CD14-positive monocyte (primary cell): ENCODE measurements at regions not wholly inside any gene's neighbourhood (a gene's known extent, or its start where the extent isn't known, plus 50 kb on each side); places are given as distances from the start of the nearest gene placed in this dataset.

Source experiments
- DNase-seq, 3 donors: peaks; one replicate each; pipeline ENCODE4 v3.0.0-alpha.2; 2011 to 2022
- H2AFZ ChIP-seq: 2 replicates; pipeline ENCODE4 v1.6.0; 2012; ENCODE audit warnings: mild to moderate bottlenecking, low read depth, low read length, inconsistent platforms; ENCODE audit not compliant: insufficient read depth, poor library complexity, severe bottlenecking
- H3K27ac ChIP-seq, 2 donors: 1 replicate in 1 of 2; 2 replicates in 1 of 2; pipeline ENCODE4 v1.5.1; 2012 to 2013; ENCODE audit warnings: low read length in 2 of 2, control low read depth in 1 of 2, inconsistent platforms in 1 of 2, low read depth in 1 of 2, mild to moderate bottlenecking in 1 of 2
- H3K27me3 ChIP-seq, 2 donors: one replicate each; pipeline versions ENCODE4 v1.6.0 to v1.6.1; 2011 to 2013; ENCODE audit warnings: low read length in 2 of 2; ENCODE audit not compliant: control insufficient read depth in 2 of 2, insufficient read depth in 2 of 2
- H3K36me3 ChIP-seq, 2 donors: replicated peaks in 1 of 2; 1 replicate in 1 of 2; 2 replicates in 1 of 2; pipeline versions ENCODE4 v1.5.1 to v1.6.1; 2012 to 2013; ENCODE audit warnings: low read length in 2 of 2, control low read depth in 1 of 2, inconsistent platforms in 1 of 2, mild to moderate bottlenecking in 1 of 2; ENCODE audit not compliant: insufficient read depth in 2 of 2, control insufficient read depth in 1 of 2
- H3K4me1 ChIP-seq, 2 donors: 1 replicate in 1 of 2; 2 replicates in 1 of 2; pipeline versions ENCODE4 v1.5.1 to v1.6.1; 2012 to 2013; ENCODE audit warnings: low read length in 2 of 2, control low read depth in 1 of 2, inconsistent platforms in 1 of 2, mild to moderate bottlenecking in 1 of 2, moderate library complexity in 1 of 2; ENCODE audit not compliant: insufficient read depth in 2 of 2, control insufficient read depth in 1 of 2
- H3K4me2 ChIP-seq: replicated peaks from 2 replicates; pipeline ENCODE3; 2012; ENCODE audit warnings: low read length, moderate library complexity, mild to moderate bottlenecking; ENCODE audit not compliant: poor library complexity, severe bottlenecking; ENCODE audit errors: extremely low read depth
- H3K4me3 ChIP-seq, 3 experiments: fragments of 200-600 bp in 1 of 3; sonication (generic) in 1 of 3; replicated peaks in 1 of 3; 1 replicate in 2 of 3; 2 replicates in 1 of 3; pipeline ENCODE4 v1.5.1; 2011 to 2013; ENCODE audit warnings: low read length in 3 of 3, mild to moderate bottlenecking in 3 of 3, control low read depth in 2 of 3, low read depth in 2 of 3, inconsistent platforms in 1 of 3, moderate library complexity in 1 of 3
- H3K79me2 ChIP-seq: 2 replicates; pipeline ENCODE4 v1.6.0; 2012; ENCODE audit warnings: mild to moderate bottlenecking, control low read depth, inconsistent platforms, low read length, moderate library complexity; ENCODE audit not compliant: insufficient read depth
- H3K9ac ChIP-seq: 2 replicates; pipeline ENCODE4 v1.6.0; 2017; ENCODE audit warnings: low read length, mild to moderate bottlenecking; ENCODE audit not compliant: insufficient read depth, poor library complexity, severe bottlenecking
- H3K9me3 ChIP-seq, 2 donors: replicated peaks in 1 of 2; 1 replicate in 1 of 2; 2 replicates in 1 of 2; pipeline versions ENCODE4 v1.5.1 to v1.6.1; 2012 to 2013; ENCODE audit warnings: low read length in 2 of 2, control low read depth in 1 of 2; ENCODE audit not compliant: control insufficient read depth in 1 of 2, insufficient read depth in 1 of 2
- H4K20me1 ChIP-seq: 2 replicates; pipeline ENCODE4 v1.6.0; 2012; ENCODE audit warnings: mild to moderate bottlenecking, low read length, control low read depth, moderate library complexity; ENCODE audit not compliant: insufficient read depth
- H3K27ac Mint-ChIP-seq, 7 donors: one replicate each; pipeline ENCODE4 v1.8.0; 2020; ENCODE audit warnings: mild to moderate bottlenecking in 7 of 7, mixed read lengths in 7 of 7, moderate library complexity in 6 of 7, inconsistent platforms in 2 of 7
- H3K27me3 Mint-ChIP-seq, 3 donors: one replicate each; pipeline ENCODE4 v1.8.0; 2021 to 2022; ENCODE audit warnings: low read depth in 3 of 3, mild to moderate bottlenecking in 3 of 3, mixed read lengths in 3 of 3, moderate library complexity in 3 of 3, inconsistent platforms in 1 of 3
- H3K36me3 Mint-ChIP-seq, 2 donors: one replicate each; pipeline ENCODE4 v1.8.0; 2020; ENCODE audit warnings: mixed read lengths in 2 of 2, inconsistent platforms in 1 of 2, mild to moderate bottlenecking in 1 of 2
- H3K4me1 Mint-ChIP-seq: one replicate; pipeline ENCODE4 v1.8.0; 2020; ENCODE audit warnings: mild to moderate bottlenecking, mixed read lengths
- H3K4me3 Mint-ChIP-seq, 2 donors: one replicate each; pipeline ENCODE4 v1.8.0; 2020; ENCODE audit warnings: mild to moderate bottlenecking in 2 of 2, mixed read lengths in 2 of 2, moderate library complexity in 1 of 2
- H3K9me3 Mint-ChIP-seq, 7 donors: one replicate each; pipeline ENCODE4 v1.8.0; 2020 to 2022; ENCODE audit warnings: mixed read lengths in 7 of 7, mild to moderate bottlenecking in 6 of 7, moderate library complexity in 6 of 7, inconsistent platforms in 2 of 7
- WGBS: methylation state at CpG from one replicate; pipeline ENCODE4 v1.1.5; 2013; ENCODE audit warnings: missing lambda C conversion rate; ENCODE audit not compliant: insufficient coverage; 5-methylcytosine and 5-hydroxymethylcytosine counted together
- intact Hi-C, 2 donors: fragments of 100-400 bp; cut with micrococcal nuclease; formaldehyde crosslinking; loops; one replicate each; pipeline versions ENCODE4 v1.15.0 to v1.15.1; 2023
- TF ChIP-seq, protein P1 (sequence below): fragments of 200-600 bp; IDR thresholded peaks from one replicate; pipeline ENCODE4 v1.8.0; 2022; ENCODE audit warnings: antibody characterized with exemption, mild to moderate bottlenecking

DNA sequence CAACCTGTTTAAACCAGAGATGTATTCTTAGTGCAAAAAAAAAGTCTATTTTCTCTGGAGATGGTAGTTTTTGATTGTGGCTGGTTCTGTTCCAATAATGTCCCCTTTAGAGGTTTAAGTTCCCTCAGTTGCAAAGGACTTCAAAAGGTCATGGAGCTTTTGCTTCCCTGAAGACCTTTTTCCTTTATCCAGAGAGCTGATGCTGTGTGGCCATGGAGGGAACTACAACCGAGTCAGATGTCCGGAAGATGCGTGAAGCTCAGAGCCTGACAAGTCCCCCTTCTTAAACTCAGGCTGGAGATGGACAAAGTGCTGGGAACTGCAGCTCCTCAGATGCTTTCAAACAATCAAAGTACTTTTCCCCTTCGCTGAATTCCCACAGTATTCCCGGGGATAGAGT, 176.1 kb downstream of the TMEM18 start:
- no peak overlapping the region for H3K9ac ChIP-seq
- no peak overlapping the region for H3K27ac ChIP-seq
- TF ChIP-seq, protein P1, sequence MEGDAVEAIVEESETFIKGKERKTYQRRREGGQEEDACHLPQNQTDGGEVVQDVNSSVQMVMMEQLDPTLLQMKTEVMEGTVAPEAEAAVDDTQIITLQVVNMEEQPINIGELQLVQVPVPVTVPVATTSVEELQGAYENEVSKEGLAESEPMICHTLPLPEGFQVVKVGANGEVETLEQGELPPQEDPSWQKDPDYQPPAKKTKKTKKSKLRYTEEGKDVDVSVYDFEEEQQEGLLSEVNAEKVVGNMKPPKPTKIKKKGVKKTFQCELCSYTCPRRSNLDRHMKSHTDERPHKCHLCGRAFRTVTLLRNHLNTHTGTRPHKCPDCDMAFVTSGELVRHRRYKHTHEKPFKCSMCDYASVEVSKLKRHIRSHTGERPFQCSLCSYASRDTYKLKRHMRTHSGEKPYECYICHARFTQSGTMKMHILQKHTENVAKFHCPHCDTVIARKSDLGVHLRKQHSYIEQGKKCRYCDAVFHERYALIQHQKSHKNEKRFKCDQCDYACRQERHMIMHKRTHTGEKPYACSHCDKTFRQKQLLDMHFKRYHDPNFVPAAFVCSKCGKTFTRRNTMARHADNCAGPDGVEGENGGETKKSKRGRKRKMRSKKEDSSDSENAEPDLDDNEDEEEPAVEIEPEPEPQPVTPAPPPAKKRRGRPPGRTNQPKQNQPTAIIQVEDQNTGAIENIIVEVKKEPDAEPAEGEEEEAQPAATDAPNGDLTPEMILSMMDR: no peak
- H3K4me3 ChIP-seq: no peak overlapping the region
- H3K27me3 Mint-ChIP-seq: peaks cover 0 to 2% (median 0%) of the 10 kb centered on the region in 3 donors
- H3K36me3 Mint-ChIP-seq: no peaks in the 10 kb centered on the region
- H4K20me1 ChIP-seq: no peaks in the 10 kb centered on the region
- no peaks in the 10 kb centered on the region for H3K36me3 ChIP-seq
- WGBS: 83% methylated on average over 1 of the region's 5 CpGs
- H3K9me3 Mint-ChIP-seq: peaks cover 14 to 26% (median 17%) of the 10 kb centered on the region in 7 donors
- no peak overlapping the region for H3K4me2 ChIP-seq
- no peak for DNase-seq
- no peaks in the 10 kb centered on the region for H3K79me2 ChIP-seq
- H3K4me1 Mint-ChIP-seq: no peaks in the 10 kb centered on the region
- intact Hi-C loops: no loop called here
- peaks cover 0 to 28% of the 10 kb centered on the region in 2 donors for H3K9me3 ChIP-seq
- no peaks in the 10 kb centered on the region for H3K4me1 ChIP-seq
- H3K4me3 Mint-ChIP-seq: no peak overlapping the region
- H2AFZ ChIP-seq: no peak overlapping the region
- H3K27ac Mint-ChIP-seq: no peak overlapping the region
- H3K27me3 ChIP-seq: no peaks in the 10 kb centered on the region

DNA sequence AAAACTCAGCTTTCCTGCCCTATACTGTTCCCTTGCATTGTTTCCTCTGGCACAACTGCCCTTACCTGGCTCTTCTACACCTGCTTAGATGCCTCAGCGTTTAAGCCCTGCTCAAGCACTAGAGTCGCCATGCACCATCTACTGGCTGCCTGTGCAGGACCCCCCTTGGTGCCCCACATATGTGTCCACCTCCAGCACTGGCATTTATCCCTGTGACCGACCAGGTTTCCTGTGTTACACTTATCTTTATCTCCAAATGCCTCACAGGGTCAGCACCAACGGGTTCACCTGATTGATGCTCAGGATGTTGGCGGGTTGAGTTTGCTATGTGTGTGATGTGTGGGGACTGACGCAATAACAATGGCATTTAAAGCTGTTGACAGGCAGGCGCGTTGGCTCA, 177.5 kb downstream of the TMEM18 start:
- H3K9ac ChIP-seq: no peak overlapping the region
- no peaks in the 10 kb centered on the region for H3K79me2 ChIP-seq
- no peak overlapping the region for H3K4me3 Mint-ChIP-seq
- H3K9me3 ChIP-seq: peaks cover 0 to 35% of the 10 kb centered on the region in 2 donors
- no peak overlapping the region for H3K27ac Mint-ChIP-seq
- no peak for DNase-seq
- H3K27ac ChIP-seq: no peak overlapping the region
- no peak overlapping the region for H3K4me3 ChIP-seq
- no peaks in the 10 kb centered on the region for H4K20me1 ChIP-seq
- H3K4me1 ChIP-seq: no peaks in the 10 kb centered on the region
- TF ChIP-seq, protein P1: no peak
- no peaks in the 10 kb centered on the region for H3K4me1 Mint-ChIP-seq
- H2AFZ ChIP-seq: no peak overlapping the region
- H3K36me3 Mint-ChIP-seq: no peaks in the 10 kb centered on the region
- no peaks in the 10 kb centered on the region for H3K27me3 ChIP-seq
- H3K27me3 Mint-ChIP-seq: peaks cover 0 to 2% (median 0%) of the 10 kb centered on the region in 3 donors
- intact Hi-C loops: no loop called here
- H3K9me3 Mint-ChIP-seq: peaks cover 17 to 32% (median 19%) of the 10 kb centered on the region in 7 donors
- 100% methylated on average over 4 of the region's 8 CpGs for whole genome bisulfite sequencing
- H3K36me3 ChIP-seq: no peaks in the 10 kb centered on the region
- no peak overlapping the region for H3K4me2 ChIP-seq
